KMS-11 (cell line): ENCODE measurements at regions not wholly inside any gene's neighbourhood (a gene's known extent, or its start where the extent isn't known, plus 50 kb on each side); places are given as distances from the start of the nearest gene placed in this dataset.

Source experiments
- H2AFZ ChIP-seq: fragments of 200-600 bp; sonication (generic); 2 replicates; pipeline ENCODE4 v1.6.1; 2016; ENCODE audit warnings: antibody characterized with exemption, mixed run types, low read depth
- H3K27ac ChIP-seq: fragments of 200-600 bp; sonication (generic); 2 replicates; pipeline ENCODE4 v1.6.1; 2016; ENCODE audit warnings: mild to moderate bottlenecking, mixed run types
- H3K27me3 ChIP-seq: fragments of 200-600 bp; sonication (generic); 2 replicates; pipeline ENCODE4 v1.6.1; 2017; ENCODE audit warnings: mild to moderate bottlenecking, low read depth, mixed run types, moderate library complexity; ENCODE audit not compliant: insufficient read depth
- H3K36me3 ChIP-seq: fragments of 200-600 bp; sonication (generic); 2 replicates; pipeline ENCODE4 v1.6.1; 2017; ENCODE audit warnings: mild to moderate bottlenecking, mixed run types; ENCODE audit not compliant: insufficient read depth
- H3K4me1 ChIP-seq: fragments of 200-600 bp; sonication (generic); 2 replicates; pipeline ENCODE4 v1.6.1; 2016; ENCODE audit warnings: mild to moderate bottlenecking, low read depth, mixed run types; ENCODE audit not compliant: poor library complexity, severe bottlenecking
- H3K4me2 ChIP-seq: fragments of 200-600 bp; sonication (generic); 2 replicates; pipeline ENCODE4 v1.7.0; 2016; ENCODE audit warnings: mild to moderate bottlenecking, mixed run types
- H3K4me3 ChIP-seq: fragments of 200-600 bp; sonication (generic); IDR thresholded peaks from 2 replicates; pipeline ENCODE4 v1.6.1; 2017; ENCODE audit warnings: low read depth, low read length, mixed read lengths; ENCODE audit not compliant: insufficient read depth
- H3K79me2 ChIP-seq: fragments of 200-600 bp; sonication (generic); 2 replicates; pipeline ENCODE4 v1.6.1; 2016; ENCODE audit warnings: low read depth, mixed run types; ENCODE audit not compliant: insufficient read depth
- H3K9ac ChIP-seq: fragments of 200-600 bp; sonication (generic); 2 replicates; pipeline ENCODE4 v1.6.1; 2016; ENCODE audit warnings: mild to moderate bottlenecking, mixed run types
- H4K20me1 ChIP-seq: fragments of 200-600 bp; sonication (generic); 2 replicates; pipeline ENCODE4 v1.6.1; 2016; ENCODE audit warnings: mild to moderate bottlenecking, mixed run types; ENCODE audit not compliant: insufficient read depth
- CTCF ChIP-seq: fragments of 200-600 bp; sonication (generic); conservative IDR thresholded peaks from 2 replicates; pipeline ENCODE4 v1.6.1; 2017; ENCODE audit warnings: low read depth, mild to moderate bottlenecking, antibody characterized with exemption, low read length, moderate library complexity, mixed read lengths

GRCh38 chr18:21168880-21169279, 57.3 kb upstream of the ROCK1 start:
- H3K36me3 ChIP-seq = no peaks in the 10 kb centered on the region

GRCh38 chr18:21177822-21178221, 64.2 kb upstream of the GREB1L start:
- no peaks in the 10 kb centered on the region for H3K4me1 ChIP-seq
- no peaks in the 10 kb centered on the region for H3K27me3 ChIP-seq
- H3K9ac ChIP-seq = no peak overlapping the region
- no peak overlapping the region for H3K4me2 ChIP-seq
- no peaks in the 10 kb centered on the region for H3K36me3 ChIP-seq
- H3K79me2 ChIP-seq = no peaks in the 10 kb centered on the region
- no peak overlapping the region for H2AFZ ChIP-seq
- no peak overlapping the region for H3K27ac ChIP-seq
- no peak for TF ChIP-seq CTCF
- H4K20me1 ChIP-seq = no peaks in the 10 kb centered on the region
- no peak overlapping the region for H3K4me3 ChIP-seq

More at GRCh38 chr18:21168880-21169279, 57.3 kb upstream of the ROCK1 start:
- Histone ChIP-seq H3K27ac (no peak overlapping the region), H3K4me2 (no peak overlapping the region), H4K20me1 (no peaks in the 10 kb centered on the region), H3K9ac (no peak overlapping the region), H3K4me3 (no peak overlapping the region), H2AFZ (no peak overlapping the region), H3K4me1 (no peaks in the 10 kb centered on the region), H3K79me2 (no peaks in the 10 kb centered on the region), H3K27me3 (no peaks in the 10 kb centered on the region)
- TF ChIP-seq CTCF = no peak

GRCh38 chr18:21179590-21180220, 62.3 kb upstream of the GREB1L start:
- Histone ChIP-seq H3K4me3 (no peak overlapping the region), H3K79me2 (no peaks in the 10 kb centered on the region), H3K9ac (no peak overlapping the region), H3K4me1 (no peaks in the 10 kb centered on the region), H4K20me1 (no peaks in the 10 kb centered on the region), H3K27me3 (no peaks in the 10 kb centered on the region), H3K27ac (no peak overlapping the region), H3K4me2 (no peak overlapping the region), H3K36me3 (no peaks in the 10 kb centered on the region), H2AFZ (0 out of 2 replicates have a peak overlapping the region, but pooled peaks have one; percentile 32)
- TF ChIP-seq CTCF = peak; percentile 75

- Histone ChIP-seq H3K79me2 (no peaks in the 10 kb centered on the region), H3K4me2 (no peak overlapping the region), H3K27me3 (no peaks in the 10 kb centered on the region), H3K36me3 (no peaks in the 10 kb centered on the region), H3K27ac (no peak overlapping the region), H3K9ac (no peak overlapping the region), H3K4me1 (no peaks in the 10 kb centered on the region), H4K20me1 (no peaks in the 10 kb centered on the region), H2AFZ (no peak overlapping the region), H3K4me3 (no peak overlapping the region)
- no peak for TF ChIP-seq CTCF
Measured at GRCh38 chr18:21180588-21180987, 61.4 kb upstream of the GREB1L start.
